Stimulated activated CD4-positive, alpha-beta T cell treated with anti-CD3 and anti-CD28 coated beads, TNF-alpha, amount 100 ng/mL, for 48 hours (primary cell): ENCODE measurements at regions not wholly inside any gene's neighbourhood (a gene's known extent, or its start where the extent isn't known, plus 50 kb on each side); places are given as distances from the start of the nearest gene placed in this dataset.
"Not testable (repeated sequence)": the region's sequence is repeated elsewhere in the genome, so short reads cannot be mapped to it uniquely, and the experiment has no call there.

Source experiments
- DNase-seq, 3 donors: peaks; one replicate each; pipeline ENCODE4 v3.0.0-alpha.2; 2020; ENCODE audit warnings: low read depth in 3 of 3

- DNase-seq, result no peak
These were observed 163.6 kb upstream of the GRM7 start for GRCh38 chr3:6697285-6697684.

GRCh38 chr3:6697722-6698121 lies 163.2 kb upstream of the GRM7 start:
- no peak for DNase-seq

GRCh38 chr3:6704817-6705216 lies 156.1 kb upstream of the GRM7 start:
- DNase-seq, result not testable (repeated sequence)

- DNase-seq, result no peak
These were observed 154.1 kb upstream of the GRM7 start for GRCh38 chr3:6706777-6707176.

- no peak for DNase-seq
These were observed 151.7 kb upstream of the GRM7 start for GRCh38 chr3:6709178-6709577.

GRCh38 chr3:6714962-6715361 lies 146.0 kb upstream of the GRM7 start:
- DNase-seq, result no peak

- no peak for DNase-seq
These were observed 144.5 kb upstream of the GRM7 start for GRCh38 chr3:6716420-6716819.

GRCh38 chr3:6717026-6717943 lies 143.6 kb upstream of the GRM7 start:
- no peak for DNase-seq

GRCh38 chr3:6719999-6720398 lies 140.9 kb upstream of the GRM7 start:
- no peak for DNase-seq

- no peak for DNase-seq
These were observed 139.4 kb upstream of the GRM7 start for GRCh38 chr3:6721491-6721890.

- DNase-seq, result no peak
These were observed 137.7 kb upstream of the GRM7 start for GRCh38 chr3:6723205-6723604.

GRCh38 chr3:6726811-6727210 lies 134.1 kb upstream of the GRM7 start:
- DNase-seq, result no peak

GRCh38 chr3:6732807-6733206 lies 128.1 kb upstream of the GRM7 start:
- no peak for DNase-seq

GRCh38 chr3:6733699-6734394 lies 127.1 kb upstream of the GRM7 start:
- no peak for DNase-seq

- no peak for DNase-seq
These were observed 126.5 kb upstream of the GRM7 start for GRCh38 chr3:6734395-6734746.

- DNase-seq, result no peak
These were observed 123.9 kb upstream of the GRM7 start for GRCh38 chr3:6736836-6737629.

- no peak for DNase-seq
These were observed 123.3 kb upstream of the GRM7 start for GRCh38 chr3:6737630-6738029.

- no peak for DNase-seq
These were observed 121.6 kb upstream of the GRM7 start for GRCh38 chr3:6739288-6739687.

GRCh38 chr3:6743067-6743720 lies 117.7 kb upstream of the GRM7 start:
- DNase-seq, result no peak

- no peak for DNase-seq
These were observed 114.5 kb upstream of the GRM7 start for GRCh38 chr3:6746443-6746842.

GRCh38 chr3:6747017-6747416 lies 113.9 kb upstream of the GRM7 start:
- no peak for DNase-seq

- DNase-seq, result no peak
These were observed 110.1 kb upstream of the GRM7 start for GRCh38 chr3:6750782-6751181.
